ENCODE measurements at regions not wholly inside any gene's neighbourhood (a gene's known extent, or its start where the extent isn't known, plus 50 kb on each side); places are given as distances from the start of the nearest gene placed in this dataset.
"Not testable (repeated sequence)": the region's sequence is repeated elsewhere in the genome, so short reads cannot be mapped to it uniquely, and the experiment has no call there.

GRCh38 chr6:80502871-80503270 is 396.4 kb downstream of the BCKDHB start:
- no peak overlapping the region for H2AFZ ChIP-seq (ENCODE audit: low read depth)
- TF ChIP-seq CTCF (conservative IDR thresholded peaks at IDR 0.05; ENCODE audit: low read depth, low read length), result no peak

GRCh38 chr6:80501636-80502035 is 395.2 kb downstream of the BCKDHB start:
- Histone ChIP-seq H3K4me3 (IDR thresholded peaks at IDR 0.05; ENCODE audit: insufficient read depth, low read depth, low read length) (no peak overlapping the region), H3K27me3 (ENCODE audit: insufficient read depth, low read depth) (no peaks in the 10 kb centered on the region), H3K79me2 (ENCODE audit: insufficient read depth, low read depth) (no peaks in the 10 kb centered on the region), H3K27ac (no peak overlapping the region), H3K36me3 (ENCODE audit: insufficient read depth) (no peaks in the 10 kb centered on the region), H3K4me2 (no peak overlapping the region), H4K20me1 (ENCODE audit: insufficient read depth) (no peaks in the 10 kb centered on the region), H3K9ac (no peak overlapping the region), H2AFZ (ENCODE audit: low read depth) (no peak overlapping the region), H3K4me1 (ENCODE audit: low read depth, poor library complexity, severe bottlenecking) (no peaks in the 10 kb centered on the region)
- no peak for TF ChIP-seq CTCF (conservative IDR thresholded peaks at IDR 0.05; ENCODE audit: low read depth, low read length)

More at GRCh38 chr6:80502871-80503270, 396.4 kb downstream of the BCKDHB start:
- H3K4me3 ChIP-seq (IDR thresholded peaks at IDR 0.05; ENCODE audit: insufficient read depth, low read depth, low read length), result no peak overlapping the region
- no peaks in the 10 kb centered on the region for H3K27me3 ChIP-seq (ENCODE audit: insufficient read depth, low read depth)
- no peaks in the 10 kb centered on the region for H4K20me1 ChIP-seq (ENCODE audit: insufficient read depth)
- no peak overlapping the region for H3K27ac ChIP-seq
- no peaks in the 10 kb centered on the region for H3K79me2 ChIP-seq (ENCODE audit: insufficient read depth, low read depth)
- no peak overlapping the region for H3K4me2 ChIP-seq
- no peaks in the 10 kb centered on the region for H3K36me3 ChIP-seq (ENCODE audit: insufficient read depth)
- H3K9ac ChIP-seq, result no peak overlapping the region
- H3K4me1 ChIP-seq (ENCODE audit: low read depth, poor library complexity, severe bottlenecking), result no peaks in the 10 kb centered on the region

GRCh38 chr6:80497696-80498486 is 391.4 kb downstream of the BCKDHB start:
- not testable (repeated sequence) for H4K20me1 ChIP-seq (ENCODE audit: insufficient read depth); H3K4me3 ChIP-seq (IDR thresholded peaks at IDR 0.05; ENCODE audit: insufficient read depth, low read depth, low read length); H3K4me1 ChIP-seq (ENCODE audit: low read depth, poor library complexity, severe bottlenecking); H3K4me2 ChIP-seq; H3K79me2 ChIP-seq (ENCODE audit: insufficient read depth, low read depth); H3K27ac ChIP-seq; H2AFZ ChIP-seq (ENCODE audit: low read depth); H3K36me3 ChIP-seq (ENCODE audit: insufficient read depth); H3K27me3 ChIP-seq (ENCODE audit: insufficient read depth, low read depth); H3K9ac ChIP-seq

- H3K4me2 ChIP-seq, result no peak overlapping the region
- no peak overlapping the region for H2AFZ ChIP-seq (ENCODE audit: low read depth)
- H3K9ac ChIP-seq, result no peak overlapping the region
- no peaks in the 10 kb centered on the region for H3K36me3 ChIP-seq (ENCODE audit: insufficient read depth)
- H4K20me1 ChIP-seq (ENCODE audit: insufficient read depth), result no peaks in the 10 kb centered on the region
- H3K27ac ChIP-seq, result no peak overlapping the region
- no peak for TF ChIP-seq CTCF (conservative IDR thresholded peaks at IDR 0.05; ENCODE audit: low read depth, low read length)
- no peaks in the 10 kb centered on the region for H3K27me3 ChIP-seq (ENCODE audit: insufficient read depth, low read depth)
- H3K4me1 ChIP-seq (ENCODE audit: low read depth, poor library complexity, severe bottlenecking), result peaks cover 14% of the 10 kb centered on the region
- no peak overlapping the region for H3K4me3 ChIP-seq (IDR thresholded peaks at IDR 0.05; ENCODE audit: insufficient read depth, low read depth, low read length)
- no peaks in the 10 kb centered on the region for H3K79me2 ChIP-seq (ENCODE audit: insufficient read depth, low read depth)
Observed at GRCh38 chr6:80489911-80490635, 383.6 kb downstream of the BCKDHB start.

GRCh38 chr6:80488190-80488589 is 381.7 kb downstream of the BCKDHB start:
- Histone ChIP-seq H3K4me2 (no peak overlapping the region), H3K4me3 (IDR thresholded peaks at IDR 0.05; ENCODE audit: insufficient read depth, low read depth, low read length) (no peak overlapping the region), H3K27me3 (ENCODE audit: insufficient read depth, low read depth) (no peaks in the 10 kb centered on the region), H4K20me1 (ENCODE audit: insufficient read depth) (no peaks in the 10 kb centered on the region), H3K4me1 (ENCODE audit: low read depth, poor library complexity, severe bottlenecking) (peaks cover 14% of the 10 kb centered on the region), H3K36me3 (ENCODE audit: insufficient read depth) (no peaks in the 10 kb centered on the region), H3K27ac (no peak overlapping the region), H3K9ac (no peak overlapping the region), H2AFZ (ENCODE audit: low read depth) (no peak overlapping the region), H3K79me2 (ENCODE audit: insufficient read depth, low read depth) (no peaks in the 10 kb centered on the region)
- TF ChIP-seq CTCF (conservative IDR thresholded peaks at IDR 0.05; ENCODE audit: low read depth, low read length), result no peak

GRCh38 chr6:80485494-80485893 is 379.0 kb downstream of the BCKDHB start:
- H3K79me2 ChIP-seq (ENCODE audit: insufficient read depth, low read depth); H3K27me3 ChIP-seq (ENCODE audit: insufficient read depth, low read depth); H3K36me3 ChIP-seq (ENCODE audit: insufficient read depth); H3K9ac ChIP-seq; H2AFZ ChIP-seq (ENCODE audit: low read depth); H3K27ac ChIP-seq; H3K4me2 ChIP-seq; H4K20me1 ChIP-seq (ENCODE audit: insufficient read depth); H3K4me3 ChIP-seq (IDR thresholded peaks at IDR 0.05; ENCODE audit: insufficient read depth, low read depth, low read length): not testable (repeated sequence)
- H3K4me1 ChIP-seq (ENCODE audit: low read depth, poor library complexity, severe bottlenecking), result peaks cover 22% of the 10 kb centered on the region
